GM12878 (cell line): ENCODE measurements at regions not wholly inside any gene's neighbourhood (a gene's known extent, or its start where the extent isn't known, plus 50 kb on each side); places are given as distances from the start of the nearest gene placed in this dataset.

Source experiments
- ATAC-seq: fragments of 200-7000 bp; cut with Tn5 transposase; 3 replicates; pipeline ENCODE4 v1.9.1; 2020; ENCODE audit warnings: mild to moderate bottlenecking, moderate library complexity
- BruUV-seq: library from RNA; stranded (reverse); fragments of 400-500 nt; replicated peaks from 2 replicates; lab custom pipeline; 2021; lab: Mats Ljungman, UMichigan
- CTCF ChIA-PET: fragments of 300-600 bp; sonication (Branson Sonifier 250); formaldehyde crosslinking; extraction: SDS; loops from one replicate; lab custom pipeline; 2021; ENCODE audit warnings: inconsistent platforms; lab: Yijun Ruan, JAX
- POLR2A ChIA-PET: fragments of 350-600 bp; formaldehyde crosslinking; extraction: SDS; loops from one replicate; lab custom pipeline; 2021; ENCODE audit warnings: inconsistent platforms; lab: Charles Lee
- RAD21 ChIA-PET: fragments of 300-600 bp; sonication (Branson Sonifier 250); formaldehyde crosslinking; loops from one replicate; lab custom pipeline; 2023; ENCODE audit warnings: antibody characterized with exemption; ENCODE audit not compliant: unreplicated experiment; lab: Charles Lee
- SMC1A ChIA-PET: fragments of 300-600 bp; sonication (Branson Sonifier 250); formaldehyde crosslinking; loops from one replicate; lab custom pipeline; 2023; ENCODE audit not compliant: unreplicated experiment, uncharacterized antibody; lab: Charles Lee
- DNase-seq: peaks from one replicate; pipeline ENCODE4 v3.0.0-alpha.2; 2011; ENCODE audit warnings: low read depth, low spot score
- FAIRE-seq: peaks from 3 replicates; lab custom pipeline; 2011; peaks lifted over from hg19 to GRCh38; lab: Jason Lieb, UNC
- H2AFZ ChIP-seq: 2 replicates; pipeline ENCODE4 v1.6.0; 2011; ENCODE audit warnings: low read depth, low read length, control low read depth; ENCODE audit not compliant: control insufficient read depth
- H3K27ac ChIP-seq: 2 replicates; pipeline ENCODE4 v1.5.1; 2011; ENCODE audit warnings: control low read depth; ENCODE audit not compliant: control insufficient read depth, insufficient read depth
- H3K27me3 ChIP-seq, 2 experiments: replicated peaks in 1 of 2; 2 replicates each; pipeline versions ENCODE4 v1.6.0 to v1.6.1; 2011; ENCODE audit warnings: low read length in 1 of 2; ENCODE audit not compliant: control insufficient read depth in 2 of 2, insufficient read depth in 2 of 2
- H3K36me3 ChIP-seq, 2 experiments: 2 replicates each; pipeline ENCODE4 v1.5.1; 2011; ENCODE audit warnings: low read length in 1 of 2; ENCODE audit not compliant: control insufficient read depth in 2 of 2, insufficient read depth in 2 of 2
- H3K4me1 ChIP-seq: 2 replicates; pipeline ENCODE4 v1.6.1; 2011; ENCODE audit warnings: mild to moderate bottlenecking, low read length, moderate library complexity, mixed read lengths; ENCODE audit not compliant: control insufficient read depth, insufficient read depth
- H3K4me2 ChIP-seq: 2 replicates; pipeline ENCODE4 v1.6.0; 2011; ENCODE audit warnings: control low read depth; ENCODE audit not compliant: control insufficient read depth, insufficient read depth
- H3K4me3 ChIP-seq: fragments of 200-600 bp; sonication (generic); 2 replicates; pipeline ENCODE4 v1.5.1; 2016
- H3K79me2 ChIP-seq: 2 replicates; pipeline ENCODE4 v1.6.0; 2011; ENCODE audit warnings: low read length; ENCODE audit not compliant: control insufficient read depth, insufficient read depth
- H3K9ac ChIP-seq: 2 replicates; pipeline ENCODE4 v1.8.0; 2011; ENCODE audit warnings: low read length, control low read depth, mixed read lengths; ENCODE audit not compliant: control insufficient read depth, insufficient read depth
- H3K9me3 ChIP-seq: replicated peaks from 3 replicates; pipeline ENCODE4 v1.5.1; 2011; ENCODE audit warnings: mild to moderate bottlenecking, low read length; ENCODE audit not compliant: control insufficient read depth, insufficient read depth
- H4K20me1 ChIP-seq: 2 replicates; pipeline ENCODE4 v1.6.0; 2011; ENCODE audit not compliant: control insufficient read depth, insufficient read depth
- ASH2L ChIP-seq: fragments of 300-600, 200-600 bp; sonication (generic); IDR thresholded peaks from 2 replicates; pipeline ENCODE4 v1.6.1; 2017; ENCODE audit warnings: low read depth, mild to moderate bottlenecking, borderline replicate concordance
- BCL11A ChIP-seq: IDR thresholded peaks from 2 replicates; pipeline ENCODE4 v1.6.1; 2011; ENCODE audit warnings: low read depth, low read length
- CEBPB ChIP-seq, 2 experiments: fragments of 150-350 bp in 1 of 2; IDR thresholded peaks; 2 replicates each; pipeline ENCODE4 v1.6.1; 2012 to 2014; ENCODE audit warnings: low read depth in 2 of 2, low read length in 2 of 2, borderline replicate concordance in 1 of 2, inconsistent platforms in 1 of 2
- CHD2 ChIP-seq: IDR thresholded peaks from 2 replicates; pipeline ENCODE4 v1.6.1; 2011; ENCODE audit warnings: low read depth, low read length, improper control_type of control experiment, borderline replicate concordance
- JUNB ChIP-seq: IDR thresholded peaks from 2 replicates; pipeline ENCODE4 v1.6.1; 2016; ENCODE audit warnings: antibody characterized with exemption, mild to moderate bottlenecking
- KDM1A ChIP-seq: fragments of 200-600 bp; sonication (generic); IDR thresholded peaks from 2 replicates; pipeline ENCODE4 v1.6.1; 2016; ENCODE audit warnings: borderline replicate concordance
- MXI1 ChIP-seq: fragments of 150-350 bp; IDR thresholded peaks from 2 replicates; pipeline ENCODE4 v1.6.1; 2011; ENCODE audit warnings: low read depth, mild to moderate bottlenecking, inconsistent platforms, low read length, improper control_type of control experiment
- NFYB ChIP-seq: IDR thresholded peaks from 2 replicates; pipeline ENCODE4 v1.6.1; 2011; ENCODE audit warnings: low read depth, mild to moderate bottlenecking, low read length, improper control_type of control experiment, moderate library complexity; ENCODE audit not compliant: insufficient read depth
- POLR2AphosphoS5 ChIP-seq: IDR thresholded peaks from 2 replicates; pipeline ENCODE4 v1.6.1; 2011; ENCODE audit warnings: mild to moderate bottlenecking, low read length, inconsistent platforms
- RAD51 ChIP-seq: fragments of 450-650 bp; IDR thresholded peaks from 2 replicates; pipeline ENCODE4 v1.6.1; 2016; ENCODE audit warnings: moderate library complexity, mild to moderate bottlenecking, inconsistent platforms
- RUNX3 ChIP-seq: IDR thresholded peaks from 2 replicates; pipeline ENCODE4 v1.6.1; 2012; ENCODE audit warnings: low read length, inconsistent platforms
- SMC3 ChIP-seq: IDR thresholded peaks from 2 replicates; pipeline ENCODE4 v1.6.1; 2011; ENCODE audit warnings: low read length, improper control_type of control experiment, borderline replicate concordance
- SREBF1 ChIP-seq: IDR thresholded peaks from 2 replicates; pipeline ENCODE4 v1.6.1; 2012; ENCODE audit warnings: mild to moderate bottlenecking, low read length
- SREBF2 ChIP-seq: IDR thresholded peaks from 2 replicates; pipeline ENCODE4 v1.6.1; 2012; ENCODE audit warnings: mild to moderate bottlenecking, low read length
- STAT1 ChIP-seq: fragments of 450-650 bp; conservative IDR thresholded peaks from 2 replicates; pipeline ENCODE4 v1.6.1; 2014; ENCODE audit warnings: antibody characterized with exemption, mild to moderate bottlenecking
- SUZ12 ChIP-seq: fragments of 200-600 bp; sonication (generic); IDR thresholded peaks from one replicate; pipeline ENCODE4 v1.6.1; 2018; ENCODE audit warnings: antibody characterized with exemption, mild to moderate bottlenecking; ENCODE audit not compliant: unreplicated experiment
- USF1 ChIP-seq: IDR thresholded peaks from 2 replicates; pipeline ENCODE4 v1.6.1; 2011; ENCODE audit warnings: borderline replicate concordance, low read depth, mild to moderate bottlenecking, moderate library complexity, mixed read lengths, low read length; ENCODE audit not compliant: insufficient read depth; ENCODE audit errors: extremely low read length
- USF2 ChIP-seq: IDR thresholded peaks from 2 replicates; pipeline ENCODE4 v1.6.1; 2011; ENCODE audit warnings: low read depth, low read length, improper control_type of control experiment, borderline replicate concordance
- ZBTB4 ChIP-seq: fragments of 450-650 bp; formaldehyde crosslinking; IDR thresholded peaks from 2 replicates; pipeline ENCODE4 v1.4.0; 2022; ENCODE audit warnings: mild to moderate bottlenecking, moderate library complexity
- ZNF24 ChIP-seq: fragments of 450-650 bp; IDR thresholded peaks from 2 replicates; pipeline ENCODE4 v1.6.1; 2017; ENCODE audit warnings: antibody characterized with exemption, mild to moderate bottlenecking
- WGBS: methylation state at CpG from one replicate; pipeline ENCODE4 v1.1.6; 2016; ENCODE audit warnings: low lambda C conversion rate; ENCODE audit not compliant: insufficient replicate concordance, insufficient coverage; ENCODE audit errors: missing lambda C conversion rate; 5-methylcytosine and 5-hydroxymethylcytosine counted together
- in situ Hi-C: fragments of 300-500 bp; cut with MboI; formaldehyde crosslinking; loops from 9 replicates; pipeline ENCODE4 v1.14.3; 2018; ENCODE audit warnings: mixed read lengths
- intact Hi-C: fragments of 100-400 bp; cut with micrococcal nuclease; formaldehyde crosslinking; loops from one replicate; pipeline ENCODE4 v1.14.2; 2022; ENCODE audit not compliant: unreplicated experiment

GRCh38 chr3:107193116-107193515 lies 184.1 kb upstream of the CCDC54 start:
- H3K4me1 ChIP-seq: no peaks in the 10 kb centered on the region
- H4K20me1 ChIP-seq: no peaks in the 10 kb centered on the region
- no TSS peak for BruUV-seq
- CTCF ChIA-PET: interaction anchor here (0.9 to 1.2 kb wide), 2 partner anchors 10 to 79 kb away, joined by 3 to 5 read pairs; no protein-coding TSS in a partner anchor
- TF ChIP-seq POLR2AphosphoS5 (no peak), SUZ12 (no peak), JUNB (no peak), ASH2L (no peak), USF2 (no peak), KDM1A (no peak), SMC3 (no peak), STAT1 (no peak), ZNF24 (no peak), RUNX3 (no peak), SREBF2 (no peak), USF1 (no peak), RAD51 (no peak), SREBF1 (no peak), NFYB (no peak), MXI1 (no peak), CEBPB (IDR thresholded peaks at IDR 0.05; ENCODE audit: borderline replicate concordance in 1 of 2, low read depth in 2 of 2, low read length in 2 of 2) (no peak), BCL11A (no peak), CHD2 (no peak), ZBTB4 (CRISPR knock-in tag) (no peak)
- TF ChIP-seq, all 136 proteins: peak for 0
- in situ Hi-C loops (no loop called here), intact Hi-C loops (no loop called here)
- no peaks in the 10 kb centered on the region for H3K9me3 ChIP-seq
- ChIA-PET POLR2A (no interaction called here), RAD21 (no interaction called here), SMC1A (interaction anchor here (1.7 kb wide), 2 partner anchors 10 to 79 kb away, joined by 3 to 8 read pairs; no protein-coding TSS in a partner anchor)
- no peak overlapping the region for H3K27ac ChIP-seq
- 0% methylated on average over 1 of the region's 1 CpG for WGBS
- no peak overlapping the region for H2AFZ ChIP-seq
- ATAC-seq (no peak), DNase-seq (no peak), FAIRE-seq (no peak)
- no peak overlapping the region for H3K4me2 ChIP-seq
- no peak overlapping the region for H3K9ac ChIP-seq
- H3K4me3 ChIP-seq: no peak overlapping the region
- no peaks in the 10 kb centered on the region for H3K79me2 ChIP-seq
- no peaks in the 10 kb centered on the region for H3K36me3 ChIP-seq
- H3K27me3 ChIP-seq: no peaks in the 10 kb centered on the region
